Breast epithelium (tissue), 4 donors: ENCODE measurements at regions not wholly inside any gene's neighbourhood (a gene's known extent, or its start where the extent isn't known, plus 50 kb on each side); places are given as distances from the start of the nearest gene placed in this dataset.
"Not testable (repeated sequence)": the region's sequence is repeated elsewhere in the genome, so short reads cannot be mapped to it uniquely, and the experiment has no call there.

Experiments used
- DNase-seq, 2 donors: peaks; one replicate each; pipeline ENCODE4 v3.0.0-alpha.2; 2019; ENCODE audit warnings: low spot score in 2 of 2
- H3K27ac ChIP-seq, 2 donors: fragments of 200-600 bp; sonication (generic) in 1 of 2; one replicate each; pipeline ENCODE4 v1.5.1; 2016 to 2019; ENCODE audit warnings: mild to moderate bottlenecking in 1 of 2
- H3K27me3 ChIP-seq, 2 donors: fragments of 200-600 bp; sonication (generic) in 1 of 2; one replicate each; pipeline versions ENCODE4 v1.5.1 to v1.6.0; 2017 to 2019; ENCODE audit warnings: control low read depth in 1 of 2, mild to moderate bottlenecking in 1 of 2
- H3K36me3 ChIP-seq: fragments of 200-600 bp; one replicate; pipeline ENCODE4 v1.5.1; 2019
- H3K4me1 ChIP-seq, 2 donors: fragments of 200-600 bp; sonication (generic); one replicate each; pipeline ENCODE4 v1.5.1; 2016 to 2019; ENCODE audit warnings: control low read depth in 1 of 2
- H3K4me3 ChIP-seq, 3 donors: fragments of 200-600 bp; sonication (generic); 1 replicate in 2 of 3; 2 replicates in 1 of 3; pipeline ENCODE4 v1.5.1; 2016 to 2019; ENCODE audit warnings: mild to moderate bottlenecking in 3 of 3, moderate library complexity in 2 of 3
- H3K9me3 ChIP-seq, 2 donors: fragments of 200-600 bp; sonication (generic) in 1 of 2; one replicate each; pipeline ENCODE4 v1.5.1; 2016 to 2019; ENCODE audit warnings: control low read depth in 1 of 2
- POLR2A ChIP-seq: fragments of 450-650 bp; IDR thresholded peaks from one replicate; pipeline ENCODE4 v1.6.1; 2016; ENCODE audit warnings: antibody characterized with exemption, mild to moderate bottlenecking, moderate library complexity
- POLR2AphosphoS5 ChIP-seq, 3 donors: sonication (generic); formaldehyde crosslinking; IDR thresholded peaks; one replicate each; pipeline ENCODE4 v1.6.1; 2017; ENCODE audit warnings: antibody characterized with exemption in 3 of 3
- intact Hi-C: fragments of 100-400 bp; cut with DNase I; formaldehyde crosslinking; loops from one replicate; pipeline ENCODE4 v1.15.1; 2023; ENCODE audit warnings: low total_unique reads
- TF ChIP-seq, protein P1 (sequence below), 3 donors: fragments of 450-650 bp; IDR thresholded peaks; one replicate each; pipeline ENCODE4 v1.5.1; 2016 to 2017; ENCODE audit warnings: antibody characterized with exemption in 3 of 3, mild to moderate bottlenecking in 3 of 3, moderate library complexity in 3 of 3

- no peaks in the 10 kb centered on the region for H3K36me3 ChIP-seq
- H3K27me3 ChIP-seq = no peaks in the 10 kb centered on the region
- no peaks in the 10 kb centered on the region for H3K9me3 ChIP-seq
- DNase-seq = no peak
- no peaks in the 10 kb centered on the region for H3K4me1 ChIP-seq
- TF ChIP-seq POLR2AphosphoS5 (IDR thresholded peaks at IDR 0.05) (no peak), POLR2A (no peak)
- TF ChIP-seq, protein P1, sequence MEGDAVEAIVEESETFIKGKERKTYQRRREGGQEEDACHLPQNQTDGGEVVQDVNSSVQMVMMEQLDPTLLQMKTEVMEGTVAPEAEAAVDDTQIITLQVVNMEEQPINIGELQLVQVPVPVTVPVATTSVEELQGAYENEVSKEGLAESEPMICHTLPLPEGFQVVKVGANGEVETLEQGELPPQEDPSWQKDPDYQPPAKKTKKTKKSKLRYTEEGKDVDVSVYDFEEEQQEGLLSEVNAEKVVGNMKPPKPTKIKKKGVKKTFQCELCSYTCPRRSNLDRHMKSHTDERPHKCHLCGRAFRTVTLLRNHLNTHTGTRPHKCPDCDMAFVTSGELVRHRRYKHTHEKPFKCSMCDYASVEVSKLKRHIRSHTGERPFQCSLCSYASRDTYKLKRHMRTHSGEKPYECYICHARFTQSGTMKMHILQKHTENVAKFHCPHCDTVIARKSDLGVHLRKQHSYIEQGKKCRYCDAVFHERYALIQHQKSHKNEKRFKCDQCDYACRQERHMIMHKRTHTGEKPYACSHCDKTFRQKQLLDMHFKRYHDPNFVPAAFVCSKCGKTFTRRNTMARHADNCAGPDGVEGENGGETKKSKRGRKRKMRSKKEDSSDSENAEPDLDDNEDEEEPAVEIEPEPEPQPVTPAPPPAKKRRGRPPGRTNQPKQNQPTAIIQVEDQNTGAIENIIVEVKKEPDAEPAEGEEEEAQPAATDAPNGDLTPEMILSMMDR (IDR thresholded peaks at IDR 0.05) = no peak
- intact Hi-C loops = no loop called here
- no peak overlapping the region for H3K4me3 ChIP-seq
- H3K27ac ChIP-seq = no peak overlapping the region
Observed at GRCh38 chr4:104286867-104287266, 207.8 kb downstream of the CXXC4 start.

DNA sequence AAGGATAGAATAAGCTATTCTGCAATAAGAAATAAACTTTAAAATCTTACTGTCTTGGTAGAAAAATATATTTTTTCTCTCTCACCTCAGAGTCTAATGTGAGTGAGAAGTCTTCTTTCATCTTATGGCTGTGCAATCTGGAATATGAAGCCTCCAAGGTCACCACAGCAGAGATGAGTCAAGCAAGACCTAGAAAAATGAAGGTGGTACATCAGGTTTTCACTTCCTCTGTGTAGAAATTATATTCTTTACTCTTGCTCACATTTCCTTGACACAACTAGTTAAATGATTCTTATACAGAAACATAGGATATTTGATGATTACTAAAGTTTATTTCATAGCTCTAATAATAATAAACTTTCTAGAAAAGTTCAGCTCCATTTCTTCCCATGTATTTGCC lies 211.4 kb downstream of the CXXC4 start:
- DNase-seq = no peak
- H3K9me3 ChIP-seq = no peaks in the 10 kb centered on the region
- no peaks in the 10 kb centered on the region for H3K27me3 ChIP-seq
- no peak overlapping the region for H3K27ac ChIP-seq
- H3K4me3 ChIP-seq = no peak overlapping the region
- no peaks in the 10 kb centered on the region for H3K4me1 ChIP-seq
- H3K36me3 ChIP-seq = no peaks in the 10 kb centered on the region
- no peak for TF ChIP-seq POLR2AphosphoS5 (IDR thresholded peaks at IDR 0.05)
- TF ChIP-seq, protein P1 (IDR thresholded peaks at IDR 0.05) = no peak
- no peak for TF ChIP-seq POLR2A
- intact Hi-C loops = no loop called here

DNA sequence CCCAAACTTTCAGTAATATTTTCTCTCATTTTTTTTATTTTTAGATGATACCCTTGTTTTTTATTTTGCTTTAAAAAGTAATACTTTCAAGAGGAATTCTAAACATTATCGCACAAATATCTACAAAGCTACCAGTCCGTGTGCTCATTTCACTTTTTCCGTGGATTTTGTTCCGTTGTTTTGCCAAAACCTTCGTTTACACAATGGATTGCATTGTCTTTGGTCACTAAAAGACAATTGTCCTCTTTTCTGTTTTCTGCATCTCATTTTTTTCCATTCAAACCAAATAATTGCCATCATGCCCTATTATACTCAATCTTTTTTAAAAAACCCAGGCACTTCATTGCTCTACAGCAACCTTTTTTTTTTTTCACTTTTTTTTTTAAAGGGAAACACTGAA lies 214.9 kb downstream of the CXXC4 start:
- no peak for DNase-seq
- intact Hi-C loops = no loop called here
- no peak overlapping the region for H3K27ac ChIP-seq
- H3K4me3 ChIP-seq = no peak overlapping the region
- no peaks in the 10 kb centered on the region for H3K9me3 ChIP-seq
- no peaks in the 10 kb centered on the region for H3K27me3 ChIP-seq
- TF ChIP-seq POLR2A (no peak), POLR2AphosphoS5 (IDR thresholded peaks at IDR 0.05) (no peak)
- TF ChIP-seq, protein P1 (IDR thresholded peaks at IDR 0.05) = no peak
- H3K36me3 ChIP-seq = no peaks in the 10 kb centered on the region
- no peaks in the 10 kb centered on the region for H3K4me1 ChIP-seq

- intact Hi-C loops = no loop called here
- H3K4me1 ChIP-seq = no peaks in the 10 kb centered on the region
Observed at GRCh38 chr4:104272966-104273365, 221.7 kb downstream of the CXXC4 start.

GRCh38 chr4:104269603-104270002 lies 225.1 kb downstream of the CXXC4 start:
- H3K27ac ChIP-seq, H3K36me3 ChIP-seq, H3K4me3 ChIP-seq, DNase-seq, H3K9me3 ChIP-seq, H3K4me1 ChIP-seq, H3K27me3 ChIP-seq, intact Hi-C loops: not testable (repeated sequence)

More at GRCh38 chr4:104272966-104273365, 221.7 kb downstream of the CXXC4 start:
- H3K4me3 ChIP-seq = no peak overlapping the region
- no peak overlapping the region for H3K27ac ChIP-seq
- no peak for TF ChIP-seq POLR2A
- H3K36me3 ChIP-seq = no peaks in the 10 kb centered on the region
- DNase-seq = no peak
- no peaks in the 10 kb centered on the region for H3K9me3 ChIP-seq
- no peaks in the 10 kb centered on the region for H3K27me3 ChIP-seq

GRCh38 chr4:104263100-104263499 lies 231.6 kb downstream of the CXXC4 start:
- Histone ChIP-seq H3K27ac (no peak overlapping the region), H3K27me3 (no peaks in the 10 kb centered on the region), H3K36me3 (no peaks in the 10 kb centered on the region), H3K4me3 (no peak overlapping the region), H3K4me1 (no peaks in the 10 kb centered on the region), H3K9me3 (no peaks in the 10 kb centered on the region)
- no peak for DNase-seq
- intact Hi-C loops = no loop called here
- TF ChIP-seq POLR2AphosphoS5 (IDR thresholded peaks at IDR 0.05) (no peak), POLR2A (no peak)
- TF ChIP-seq, protein P1 (IDR thresholded peaks at IDR 0.05) = no peak
